Upper lobe of left lung (tissue), 4 donors: ENCODE measurements at regions not wholly inside any gene's neighbourhood (a gene's known extent, or its start where the extent isn't known, plus 50 kb on each side); places are given as distances from the start of the nearest gene placed in this dataset.

Experiments used
- EP300 ChIP-seq, 4 donors: sonication (generic); formaldehyde crosslinking; IDR thresholded peaks; one replicate each; pipeline ENCODE4 v1.5.1; 2017; ENCODE audit warnings: antibody characterized with exemption in 4 of 4, control low read depth in 2 of 4
- TF ChIP-seq, protein P1 (sequence below), 6 experiments: fragments of 450-650 bp in 4 of 6; fragments of 200-600 bp in 2 of 6; sonication (generic) in 2 of 6; IDR thresholded peaks; one replicate each; pipeline ENCODE4 v1.5.1; 2016 to 2019; ENCODE audit warnings: antibody characterized with exemption in 6 of 6

GRCh38 chr14:40197344-40197743 is 765.1 kb upstream of the FBXO33 start:
- TF ChIP-seq, protein P1, sequence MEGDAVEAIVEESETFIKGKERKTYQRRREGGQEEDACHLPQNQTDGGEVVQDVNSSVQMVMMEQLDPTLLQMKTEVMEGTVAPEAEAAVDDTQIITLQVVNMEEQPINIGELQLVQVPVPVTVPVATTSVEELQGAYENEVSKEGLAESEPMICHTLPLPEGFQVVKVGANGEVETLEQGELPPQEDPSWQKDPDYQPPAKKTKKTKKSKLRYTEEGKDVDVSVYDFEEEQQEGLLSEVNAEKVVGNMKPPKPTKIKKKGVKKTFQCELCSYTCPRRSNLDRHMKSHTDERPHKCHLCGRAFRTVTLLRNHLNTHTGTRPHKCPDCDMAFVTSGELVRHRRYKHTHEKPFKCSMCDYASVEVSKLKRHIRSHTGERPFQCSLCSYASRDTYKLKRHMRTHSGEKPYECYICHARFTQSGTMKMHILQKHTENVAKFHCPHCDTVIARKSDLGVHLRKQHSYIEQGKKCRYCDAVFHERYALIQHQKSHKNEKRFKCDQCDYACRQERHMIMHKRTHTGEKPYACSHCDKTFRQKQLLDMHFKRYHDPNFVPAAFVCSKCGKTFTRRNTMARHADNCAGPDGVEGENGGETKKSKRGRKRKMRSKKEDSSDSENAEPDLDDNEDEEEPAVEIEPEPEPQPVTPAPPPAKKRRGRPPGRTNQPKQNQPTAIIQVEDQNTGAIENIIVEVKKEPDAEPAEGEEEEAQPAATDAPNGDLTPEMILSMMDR (IDR thresholded peaks at IDR 0.05), result no peak
- no peak for TF ChIP-seq EP300 (IDR thresholded peaks at IDR 0.05)
